BJ (cell line): ENCODE measurements at regions not wholly inside any gene's neighbourhood (a gene's known extent, or its start where the extent isn't known, plus 50 kb on each side); places are given as distances from the start of the nearest gene placed in this dataset.

Experiments used
- CTCF ChIA-PET: fragments of 350-600 bp; formaldehyde crosslinking; extraction: SDS; loops from one replicate; lab custom pipeline; 2021; ENCODE audit warnings: antibody characterized with exemption, inconsistent platforms; lab: Yijun Ruan, JAX
- POLR2A ChIA-PET: fragments of 300-600 bp; sonication (Branson Sonifier 250); formaldehyde crosslinking; extraction: SDS; loops from one replicate; lab custom pipeline; 2021; ENCODE audit warnings: antibody characterized with exemption; lab: Charles Lee
- DNase-seq: peaks from one replicate; pipeline ENCODE4 v3.0.0-alpha.2; 2011; ENCODE audit warnings: low read depth
- H3K27me3 ChIP-seq: 2 replicates; pipeline ENCODE4 v1.6.0; 2011; ENCODE audit warnings: low read length; ENCODE audit not compliant: control insufficient read depth, insufficient read depth
- H3K36me3 ChIP-seq: 2 replicates; pipeline ENCODE4 v1.5.1; 2011; ENCODE audit warnings: low read length; ENCODE audit not compliant: control insufficient read depth, insufficient read depth
- H3K4me3 ChIP-seq: 2 replicates; pipeline ENCODE4 v1.5.1; 2011; ENCODE audit warnings: low read depth, mild to moderate bottlenecking, control low read depth, low read length
- CTCF ChIP-seq: IDR thresholded peaks from 2 replicates; pipeline ENCODE4 v1.5.1; 2011; ENCODE audit warnings: low read depth, mild to moderate bottlenecking, control low read depth, inconsistent platforms, low read length, moderate library complexity; ENCODE audit not compliant: insufficient read depth

GRCh38 chr16:87227296-87227951, 89.8 kb downstream of the C16orf95 start:
- Histone ChIP-seq H3K36me3 (no peaks in the 10 kb centered on the region), H3K27me3 (no peaks in the 10 kb centered on the region; the same call in 1 of the 2 replicates), H3K4me3 (no peak overlapping the region)
- ChIA-PET POLR2A (no interaction called here), CTCF (interaction anchor here (0.6 to 1.7 kb wide), 4 partner anchors 25 to 165 kb away, joined by 3 to 11 read pairs (median 3); no protein-coding TSS in a partner anchor)
- peak; percentile 86 for DNase-seq
- no peak for TF ChIP-seq CTCF

GRCh38 chr16:87228363-87228762, 88.8 kb downstream of the C16orf95 start:
- Histone ChIP-seq H3K4me3 (no peak overlapping the region), H3K36me3 (no peaks in the 10 kb centered on the region), H3K27me3 (no peaks in the 10 kb centered on the region)
- ChIA-PET POLR2A (no interaction called here), CTCF (interaction anchor here (1.7 kb wide), 1 partner anchor 26 kb away, joined by 11 read pairs; no protein-coding TSS in a partner anchor)
- no peak for DNase-seq
- no peak for TF ChIP-seq CTCF

- no peak for TF ChIP-seq CTCF
- CTCF ChIA-PET = interaction anchor here (0.7 kb wide), 2 partner anchors 50 to 168 kb away, joined by 3 to 4 read pairs; no protein-coding TSS in a partner anchor
These were observed 87.7 kb downstream of the C16orf95 start for GRCh38 chr16:87229230-87230188.

GRCh38 chr16:87230571-87230970, 86.6 kb downstream of the C16orf95 start:
- DNase-seq = no peak
- POLR2A ChIA-PET = no interaction called here
- no peak overlapping the region for H3K4me3 ChIP-seq
- no peaks in the 10 kb centered on the region for H3K36me3 ChIP-seq
- no peaks in the 10 kb centered on the region for H3K27me3 ChIP-seq
- CTCF ChIA-PET = no interaction called here
- TF ChIP-seq CTCF = no peak

More at GRCh38 chr16:87229230-87230188, 87.7 kb downstream of the C16orf95 start:
- Histone ChIP-seq H3K27me3 (no peaks in the 10 kb centered on the region), H3K4me3 (no peak overlapping the region), H3K36me3 (no peaks in the 10 kb centered on the region)
- no peak for DNase-seq
- POLR2A ChIA-PET = no interaction called here

- Histone ChIP-seq H3K27me3 (no peaks in the 10 kb centered on the region), H3K36me3 (no peaks in the 10 kb centered on the region), H3K4me3 (no peak overlapping the region)
- CTCF ChIA-PET = no interaction called here
- POLR2A ChIA-PET = no interaction called here
- no peak for DNase-seq
- TF ChIP-seq CTCF = no peak
These were observed 85.9 kb downstream of the C16orf95 start for GRCh38 chr16:87231295-87231694.
